DND-41 (cell line): ENCODE measurements at regions not wholly inside any gene's neighbourhood (a gene's known extent, or its start where the extent isn't known, plus 50 kb on each side); places are given as distances from the start of the nearest gene placed in this dataset.

Experiments used
- ATAC-seq: fragments of 200-7000 bp; cut with Tn5 transposase; 3 replicates; pipeline ENCODE4 v1.9.1; 2021; ENCODE audit warnings: low read depth; ENCODE audit not compliant: insufficient read depth
- DNase-seq: peaks from one replicate; pipeline ENCODE4 v3.0.0-alpha.2; 2020
- H2AFZ ChIP-seq: 2 replicates; pipeline ENCODE4 v1.6.0; 2012; ENCODE audit warnings: low read depth, low read length
- H3K27ac ChIP-seq: 2 replicates; pipeline ENCODE4 v1.5.1; 2012; ENCODE audit warnings: low read length, inconsistent platforms
- H3K27me3 ChIP-seq: fragments of 200-600 bp; sonication (generic); 2 replicates; pipeline ENCODE4 v1.6.0; 2012; ENCODE audit warnings: low read length, mild to moderate bottlenecking, inconsistent platforms; ENCODE audit not compliant: insufficient read depth, poor library complexity
- H3K36me3 ChIP-seq: 2 replicates; pipeline ENCODE4 v1.5.1; 2012; ENCODE audit warnings: low read length, inconsistent platforms; ENCODE audit not compliant: insufficient read depth
- H3K4me1 ChIP-seq: 2 replicates; pipeline ENCODE4 v1.5.1; 2012; ENCODE audit warnings: mild to moderate bottlenecking, low read length; ENCODE audit not compliant: insufficient read depth
- H3K4me2 ChIP-seq: 2 replicates; pipeline ENCODE4 v1.6.0; 2012; ENCODE audit warnings: mild to moderate bottlenecking, moderate library complexity, low read length, inconsistent platforms; ENCODE audit not compliant: insufficient read depth
- H3K4me3 ChIP-seq, 2 experiments: fragments of 200-600 bp in 1 of 2; shearing (Covaris generic) in 1 of 2; 2 replicates each; pipeline ENCODE4 v1.5.1; 2012 to 2016; ENCODE audit warnings: inconsistent platforms in 2 of 2, low read length in 2 of 2, mild to moderate bottlenecking in 2 of 2, low read depth in 1 of 2, moderate library complexity in 1 of 2
- H3K79me2 ChIP-seq: 2 replicates; pipeline ENCODE4 v1.6.0; 2012; ENCODE audit warnings: low read length, inconsistent platforms; ENCODE audit not compliant: insufficient read depth
- H3K9ac ChIP-seq: 2 replicates; pipeline ENCODE4 v1.6.0; 2012; ENCODE audit warnings: low read depth, mild to moderate bottlenecking, inconsistent platforms, low read length, moderate library complexity
- H3K9me3 ChIP-seq: 2 replicates; pipeline ENCODE4 v1.5.1; 2012; ENCODE audit warnings: low read length, moderate library complexity, mild to moderate bottlenecking, inconsistent platforms; ENCODE audit not compliant: insufficient read depth, severe bottlenecking
- H4K20me1 ChIP-seq: 2 replicates; pipeline ENCODE4 v1.6.0; 2012; ENCODE audit warnings: low read length; ENCODE audit not compliant: insufficient read depth
- CTCF ChIP-seq: IDR thresholded peaks from 2 replicates; pipeline ENCODE4 v1.5.1; 2012; ENCODE audit warnings: borderline replicate concordance, low read length, moderate library complexity, mild to moderate bottlenecking; ENCODE audit not compliant: poor library complexity, severe bottlenecking; ENCODE audit errors: extremely low read depth
- EZH2 ChIP-seq: IDR thresholded peaks from 3 replicates; pipeline ENCODE4 v1.6.1; 2012; ENCODE audit warnings: borderline replicate concordance, low read depth, mild to moderate bottlenecking, moderate library complexity, low read length, inconsistent platforms; ENCODE audit not compliant: severe bottlenecking

DNA sequence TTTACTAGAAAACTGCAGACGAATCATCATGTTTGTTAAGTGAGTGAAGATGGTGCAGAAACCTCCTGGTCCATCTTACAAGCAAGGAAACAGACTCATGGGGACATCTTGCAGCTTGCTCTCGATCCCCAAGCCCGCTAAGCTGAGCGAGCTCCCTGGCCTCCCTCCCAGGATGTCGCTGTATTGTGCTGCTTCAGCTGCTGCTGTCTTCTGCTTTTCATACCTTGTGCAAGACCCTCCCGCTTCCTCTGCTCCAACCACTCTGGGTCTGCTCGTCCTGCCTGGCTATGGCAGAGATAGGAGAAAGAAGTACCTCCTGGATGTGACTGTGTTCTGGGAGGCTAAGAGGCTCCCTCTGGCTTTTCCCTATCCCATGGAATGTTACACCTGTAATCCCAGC, 285.2 kb upstream of the FZD8 start:
- Histone ChIP-seq H3K27me3 (no peaks in the 10 kb centered on the region), H3K9me3 (no peaks in the 10 kb centered on the region), H3K36me3 (no peaks in the 10 kb centered on the region), H4K20me1 (no peaks in the 10 kb centered on the region), H3K4me1 (no peaks in the 10 kb centered on the region), H2AFZ (no peak overlapping the region), H3K27ac (no peak overlapping the region), H3K9ac (no peak overlapping the region), H3K79me2 (no peaks in the 10 kb centered on the region), H3K4me2 (no peak overlapping the region), H3K4me3 (no peak overlapping the region)
- no peak for DNase-seq
- TF ChIP-seq CTCF (no peak), EZH2 (no peak)
- no peak for ATAC-seq

DNA sequence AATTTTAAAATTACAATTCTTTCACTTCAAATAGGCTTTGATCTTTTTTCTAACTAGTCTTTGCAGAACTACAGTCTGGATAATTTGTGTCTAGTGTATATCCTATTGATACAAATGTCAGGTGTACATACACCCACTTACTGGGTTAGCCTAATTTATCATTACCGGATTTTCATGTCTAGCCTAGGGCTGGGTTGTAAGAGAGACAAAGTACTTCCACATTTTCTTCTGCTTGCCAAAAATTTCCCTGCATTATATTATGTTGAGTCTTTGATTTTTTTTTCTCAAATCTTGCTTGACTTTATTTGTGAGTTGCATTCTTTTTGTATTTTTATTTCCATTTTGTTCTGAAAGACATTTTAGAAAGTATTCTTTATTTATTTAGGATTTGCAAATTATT, 284.8 kb upstream of the FZD8 start:
- no peak overlapping the region for H3K4me2 ChIP-seq
- ATAC-seq (no peak), DNase-seq (no peak)
- no peaks in the 10 kb centered on the region for H3K79me2 ChIP-seq
- H4K20me1 ChIP-seq, result no peaks in the 10 kb centered on the region
- H3K27ac ChIP-seq, result no peak overlapping the region
- H3K27me3 ChIP-seq, result no peaks in the 10 kb centered on the region
- H2AFZ ChIP-seq, result no peak overlapping the region
- H3K9me3 ChIP-seq, result no peaks in the 10 kb centered on the region
- no peaks in the 10 kb centered on the region for H3K36me3 ChIP-seq
- TF ChIP-seq EZH2 (no peak), CTCF (no peak)
- no peak overlapping the region for H3K4me3 ChIP-seq
- no peak overlapping the region for H3K9ac ChIP-seq
- no peaks in the 10 kb centered on the region for H3K4me1 ChIP-seq

- H3K27ac ChIP-seq, result no peak overlapping the region
- DNase-seq (no peak), ATAC-seq (no peak)
- H3K9me3 ChIP-seq, result no peaks in the 10 kb centered on the region
- TF ChIP-seq CTCF, result no peak
- no peak for TF ChIP-seq EZH2
- no peaks in the 10 kb centered on the region for H3K4me1 ChIP-seq
- H3K9ac ChIP-seq, result no peak overlapping the region
- H3K27me3 ChIP-seq, result no peaks in the 10 kb centered on the region
- H3K79me2 ChIP-seq, result no peaks in the 10 kb centered on the region
- no peak overlapping the region for H2AFZ ChIP-seq
- no peak overlapping the region for H3K4me3 ChIP-seq
- H3K36me3 ChIP-seq, result no peaks in the 10 kb centered on the region
- no peaks in the 10 kb centered on the region for H4K20me1 ChIP-seq
- no peak overlapping the region for H3K4me2 ChIP-seq
Observed at GRCh38 chr10:35925493-35925892, 283.4 kb upstream of the FZD8 start.

GRCh38 chr10:35924759-35925158, 282.7 kb upstream of the FZD8 start:
- H3K4me3 ChIP-seq, result no peak overlapping the region
- H3K36me3 ChIP-seq, result no peaks in the 10 kb centered on the region
- no peaks in the 10 kb centered on the region for H3K79me2 ChIP-seq
- H3K9me3 ChIP-seq, result no peaks in the 10 kb centered on the region
- no peak for ATAC-seq
- no peak overlapping the region for H3K4me2 ChIP-seq
- TF ChIP-seq CTCF (no peak), EZH2 (no peak)
- no peak overlapping the region for H3K9ac ChIP-seq
- H3K27me3 ChIP-seq, result no peaks in the 10 kb centered on the region
- no peak overlapping the region for H3K27ac ChIP-seq
- H2AFZ ChIP-seq, result no peak overlapping the region
- H3K4me1 ChIP-seq, result no peaks in the 10 kb centered on the region
- no peaks in the 10 kb centered on the region for H4K20me1 ChIP-seq
- no peak for DNase-seq
